Hepatocyte (in vitro differentiated cells): ENCODE measurements at regions not wholly inside any gene's neighbourhood (a gene's known extent, or its start where the extent isn't known, plus 50 kb on each side); places are given as distances from the start of the nearest gene placed in this dataset.

Experiments
- EZH2 ChIP-seq: fragments of 200-600 bp; sonication (generic); IDR thresholded peaks from 2 replicates; pipeline ENCODE4 v1.6.1; 2016; ENCODE audit warnings: antibody characterized with exemption, mild to moderate bottlenecking, borderline replicate concordance
- EZH2phosphoT487 ChIP-seq: fragments of 200-600 bp; sonication (generic); IDR thresholded peaks from one replicate; pipeline ENCODE4 v1.6.1; 2018; ENCODE audit warnings: antibody characterized with exemption, mild to moderate bottlenecking, low read depth, moderate library complexity; ENCODE audit not compliant: unreplicated experiment, severe bottlenecking
- TF ChIP-seq, protein P1 (sequence below): fragments of 200-600 bp; sonication (generic); IDR thresholded peaks from 2 replicates; pipeline ENCODE4 v1.5.1; 2016; ENCODE audit warnings: antibody characterized with exemption, mild to moderate bottlenecking; ENCODE audit not compliant: poor library complexity

GRCh38 chr4:159414305-159414704, 311.4 kb downstream of the RAPGEF2 start:
- TF ChIP-seq, protein P1, sequence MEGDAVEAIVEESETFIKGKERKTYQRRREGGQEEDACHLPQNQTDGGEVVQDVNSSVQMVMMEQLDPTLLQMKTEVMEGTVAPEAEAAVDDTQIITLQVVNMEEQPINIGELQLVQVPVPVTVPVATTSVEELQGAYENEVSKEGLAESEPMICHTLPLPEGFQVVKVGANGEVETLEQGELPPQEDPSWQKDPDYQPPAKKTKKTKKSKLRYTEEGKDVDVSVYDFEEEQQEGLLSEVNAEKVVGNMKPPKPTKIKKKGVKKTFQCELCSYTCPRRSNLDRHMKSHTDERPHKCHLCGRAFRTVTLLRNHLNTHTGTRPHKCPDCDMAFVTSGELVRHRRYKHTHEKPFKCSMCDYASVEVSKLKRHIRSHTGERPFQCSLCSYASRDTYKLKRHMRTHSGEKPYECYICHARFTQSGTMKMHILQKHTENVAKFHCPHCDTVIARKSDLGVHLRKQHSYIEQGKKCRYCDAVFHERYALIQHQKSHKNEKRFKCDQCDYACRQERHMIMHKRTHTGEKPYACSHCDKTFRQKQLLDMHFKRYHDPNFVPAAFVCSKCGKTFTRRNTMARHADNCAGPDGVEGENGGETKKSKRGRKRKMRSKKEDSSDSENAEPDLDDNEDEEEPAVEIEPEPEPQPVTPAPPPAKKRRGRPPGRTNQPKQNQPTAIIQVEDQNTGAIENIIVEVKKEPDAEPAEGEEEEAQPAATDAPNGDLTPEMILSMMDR: no peak
- TF ChIP-seq EZH2 (no peak), EZH2phosphoT487 (no peak)
